ENCODE measurements at regions not wholly inside any gene's neighbourhood (a gene's known extent, or its start where the extent isn't known, plus 50 kb on each side); places are given as distances from the start of the nearest gene placed in this dataset.
"Not testable (repeated sequence)": the region's sequence is repeated elsewhere in the genome, so short reads cannot be mapped to it uniquely, and the experiment has no call there.

DNA sequence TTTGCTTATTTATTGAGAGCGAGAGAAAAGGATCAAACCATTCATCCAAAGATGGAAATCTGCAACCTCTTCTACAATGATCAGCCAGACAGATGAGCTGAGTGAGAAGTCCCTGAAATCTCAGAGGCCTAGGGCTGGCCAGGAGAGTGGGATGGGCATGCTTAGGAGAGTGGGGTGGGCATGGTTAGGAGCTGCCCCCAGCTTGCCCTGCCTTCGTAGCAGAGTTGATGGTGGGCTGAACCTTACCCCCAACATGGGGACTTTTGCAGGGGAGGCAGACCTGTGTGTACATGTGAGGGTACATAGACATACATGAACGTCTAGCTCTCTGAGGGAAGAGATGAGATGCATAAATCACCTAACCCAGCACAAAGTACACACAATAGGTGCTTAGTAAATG, 95.7 kb upstream of the ESRRB start:
- Histone ChIP-seq H3K36me3 (ENCODE audit: control insufficient read depth, insufficient read depth, low read length) (no peaks in the 10 kb centered on the region), H3K27me3 (ENCODE audit: control insufficient read depth, insufficient read depth, low read length) (no peaks in the 10 kb centered on the region), H3K27ac (ENCODE audit: low read depth, low read length) (no peak overlapping the region), H3K4me3 (ENCODE audit: low read depth, low read length) (no peak overlapping the region), H3K9me3 (ENCODE audit: control insufficient read depth, insufficient read depth, low read length) (peaks cover 3% of the 10 kb centered on the region), H3K4me1 (ENCODE audit: control insufficient read depth, insufficient read depth, low read length) (no peaks in the 10 kb centered on the region)
- no peak for DNase-seq (ENCODE audit: low read depth in 4 of 6, low spot score in 6 of 6)
- WGBS (ENCODE audit: insufficient coverage): no CpG with 5 or more reads among the region's 3 CpGs

DNA sequence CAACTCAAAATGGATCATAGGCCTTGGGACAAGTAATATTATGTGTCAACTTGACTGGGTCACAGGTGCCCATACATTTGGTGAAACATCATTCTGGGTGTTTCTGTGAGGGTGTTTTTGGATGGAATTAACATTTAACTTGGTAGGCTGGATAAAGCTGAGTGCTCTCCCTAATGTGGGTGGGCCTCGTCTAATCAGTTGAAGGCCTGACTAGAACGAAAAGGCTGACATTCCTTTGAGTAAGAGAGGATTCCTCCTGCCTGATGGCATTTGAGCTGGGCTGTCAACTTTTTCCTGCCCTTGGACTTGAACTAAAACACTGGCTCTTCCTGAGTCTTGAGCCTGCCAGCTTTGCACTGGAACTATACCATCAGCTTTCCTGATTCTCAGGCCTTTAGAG, 93.4 kb upstream of the ESRRB start:
- Histone ChIP-seq H3K4me3 (ENCODE audit: low read depth, low read length) (no peak overlapping the region), H3K27ac (ENCODE audit: low read depth, low read length) (no peak overlapping the region), H3K4me1 (ENCODE audit: control insufficient read depth, insufficient read depth, low read length) (no peaks in the 10 kb centered on the region), H3K9me3 (ENCODE audit: control insufficient read depth, insufficient read depth, low read length) (peaks cover 3% of the 10 kb centered on the region), H3K27me3 (ENCODE audit: control insufficient read depth, insufficient read depth, low read length) (no peaks in the 10 kb centered on the region), H3K36me3 (ENCODE audit: control insufficient read depth, insufficient read depth, low read length) (no peaks in the 10 kb centered on the region)
- no peak for DNase-seq (ENCODE audit: low read depth in 4 of 6, low spot score in 6 of 6)
- 50% methylated on average over 2 of the region's 2 CpGs for WGBS (ENCODE audit: insufficient coverage)

DNA sequence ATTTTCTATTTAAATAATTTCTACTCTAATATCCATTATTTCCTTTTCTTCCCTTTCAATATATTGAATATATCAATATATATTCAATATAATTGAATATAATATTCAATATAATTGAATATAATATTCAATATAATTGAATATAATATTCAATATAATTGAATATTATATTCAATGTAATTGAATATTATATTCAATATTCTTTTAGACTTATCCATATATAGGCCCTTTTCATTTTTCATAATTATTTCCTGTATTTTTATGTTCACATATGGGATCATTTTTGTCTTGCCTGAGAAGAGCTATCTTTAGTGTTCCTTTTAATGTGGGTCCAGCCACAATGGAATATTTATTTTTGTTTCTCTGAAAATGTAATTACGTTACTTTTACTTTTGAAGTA, 88.9 kb upstream of the ESRRB start:
- no CpG with 5 or more reads among the region's 1 CpG for WGBS (ENCODE audit: insufficient coverage)
- no peak overlapping the region for H3K4me3 ChIP-seq (ENCODE audit: low read depth, low read length)
- no peak for DNase-seq (ENCODE audit: low read depth in 4 of 6, low spot score in 6 of 6)
- H3K9me3 ChIP-seq (ENCODE audit: control insufficient read depth, insufficient read depth, low read length): peaks cover 3% of the 10 kb centered on the region
- no peaks in the 10 kb centered on the region for H3K4me1 ChIP-seq (ENCODE audit: control insufficient read depth, insufficient read depth, low read length)
- H3K27ac ChIP-seq (ENCODE audit: low read depth, low read length): no peak overlapping the region
- no peaks in the 10 kb centered on the region for H3K27me3 ChIP-seq (ENCODE audit: control insufficient read depth, insufficient read depth, low read length)
- H3K36me3 ChIP-seq (ENCODE audit: control insufficient read depth, insufficient read depth, low read length): no peaks in the 10 kb centered on the region

DNA sequence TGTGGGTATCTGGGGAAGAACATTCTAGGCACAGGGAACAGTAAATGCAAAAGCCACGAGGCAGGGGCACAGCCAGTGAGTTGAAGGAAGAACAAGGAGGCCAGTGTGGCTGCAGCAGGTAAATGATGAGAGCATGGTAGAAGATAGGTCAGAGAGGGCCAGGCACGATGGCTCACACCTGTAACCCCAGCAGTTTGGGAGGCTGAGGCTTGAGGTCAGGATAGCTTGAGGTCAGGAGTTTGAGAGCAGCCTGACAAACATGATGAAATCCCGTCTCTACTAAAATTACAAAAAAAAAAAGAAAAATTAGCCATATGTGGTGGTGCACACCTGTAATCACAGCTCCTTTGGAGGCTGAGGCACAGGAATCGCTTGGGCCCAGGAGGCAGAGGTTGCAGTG, 86.7 kb upstream of the ESRRB start:
- no peaks in the 10 kb centered on the region for H3K36me3 ChIP-seq (ENCODE audit: control insufficient read depth, insufficient read depth, low read length)
- no peaks in the 10 kb centered on the region for H3K27me3 ChIP-seq (ENCODE audit: control insufficient read depth, insufficient read depth, low read length)
- H3K27ac ChIP-seq (ENCODE audit: low read depth, low read length): no peak overlapping the region
- no peaks in the 10 kb centered on the region for H3K4me1 ChIP-seq (ENCODE audit: control insufficient read depth, insufficient read depth, low read length)
- no peaks in the 10 kb centered on the region for H3K9me3 ChIP-seq (ENCODE audit: control insufficient read depth, insufficient read depth, low read length)
- no peak overlapping the region for H3K4me3 ChIP-seq (ENCODE audit: low read depth, low read length)
- 90% methylated on average over 3 of the region's 4 CpGs for WGBS (ENCODE audit: insufficient coverage)
- no peak for DNase-seq (ENCODE audit: low read depth in 4 of 6, low spot score in 6 of 6)

GRCh38 chr14:76292561-76292960, 83.4 kb upstream of the ESRRB start:
- Histone ChIP-seq H3K4me3 (ENCODE audit: low read depth, low read length) (no peak overlapping the region), H3K36me3 (ENCODE audit: control insufficient read depth, insufficient read depth, low read length) (no peaks in the 10 kb centered on the region), H3K9me3 (ENCODE audit: control insufficient read depth, insufficient read depth, low read length) (no peaks in the 10 kb centered on the region), H3K4me1 (ENCODE audit: control insufficient read depth, insufficient read depth, low read length) (no peaks in the 10 kb centered on the region), H3K27ac (ENCODE audit: low read depth, low read length) (no peak overlapping the region), H3K27me3 (ENCODE audit: control insufficient read depth, insufficient read depth, low read length) (peaks cover 2% of the 10 kb centered on the region)
- WGBS (ENCODE audit: insufficient coverage): 82% methylated on average over 6 of the region's 10 CpGs
- no peak for DNase-seq (ENCODE audit: low read depth in 4 of 6, low spot score in 6 of 6)

DNA sequence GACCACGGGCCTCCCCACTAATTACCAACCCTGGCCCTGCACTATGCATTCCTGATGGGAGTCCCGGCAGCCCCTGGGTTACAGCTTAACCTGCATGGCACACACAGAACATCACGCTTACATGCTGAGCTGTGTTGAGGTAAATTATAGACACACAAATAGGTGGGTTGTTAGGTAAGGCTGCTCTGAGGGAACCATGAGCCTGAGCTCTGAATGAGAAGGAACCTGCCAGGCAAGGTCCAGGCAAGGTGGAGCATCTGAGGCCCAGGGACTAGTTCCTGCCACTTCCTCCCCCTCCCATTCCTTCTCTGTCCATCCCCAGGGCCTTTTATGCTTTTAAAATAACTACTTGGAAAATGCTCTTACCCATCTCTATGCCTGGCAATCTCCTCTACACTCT, 82.7 kb upstream of the ESRRB start:
- no peaks in the 10 kb centered on the region for H3K4me1 ChIP-seq (ENCODE audit: control insufficient read depth, insufficient read depth, low read length)
- H3K9me3 ChIP-seq (ENCODE audit: control insufficient read depth, insufficient read depth, low read length): no peaks in the 10 kb centered on the region
- H3K4me3 ChIP-seq (ENCODE audit: low read depth, low read length): no peak overlapping the region
- 70% methylated on average over 2 of the region's 3 CpGs for WGBS (ENCODE audit: insufficient coverage)
- no peaks in the 10 kb centered on the region for H3K36me3 ChIP-seq (ENCODE audit: control insufficient read depth, insufficient read depth, low read length)
- H3K27ac ChIP-seq (ENCODE audit: low read depth, low read length): no peak overlapping the region
- peaks cover 2% of the 10 kb centered on the region for H3K27me3 ChIP-seq (ENCODE audit: control insufficient read depth, insufficient read depth, low read length)
- DNase-seq (ENCODE audit: low read depth in 4 of 6, low spot score in 6 of 6): no peak

- H3K9me3 ChIP-seq (ENCODE audit: control insufficient read depth, insufficient read depth, low read length): no peaks in the 10 kb centered on the region
- H3K36me3 ChIP-seq (ENCODE audit: control insufficient read depth, insufficient read depth, low read length): no peaks in the 10 kb centered on the region
- no peak for DNase-seq (ENCODE audit: low read depth in 4 of 6, low spot score in 6 of 6)
- H3K27me3 ChIP-seq (ENCODE audit: control insufficient read depth, insufficient read depth, low read length): peaks cover 2% of the 10 kb centered on the region
- no peak overlapping the region for H3K4me3 ChIP-seq (ENCODE audit: low read depth, low read length)
- no peak overlapping the region for H3K27ac ChIP-seq (ENCODE audit: low read depth, low read length)
- no peaks in the 10 kb centered on the region for H3K4me1 ChIP-seq (ENCODE audit: control insufficient read depth, insufficient read depth, low read length)
- WGBS (ENCODE audit: insufficient coverage): 68% methylated on average over 2 of the region's 3 CpGs
Measured at GRCh38 chr14:76293923-76294322, 82.0 kb upstream of the ESRRB start.

- DNase-seq (ENCODE audit: low read depth in 4 of 6, low spot score in 6 of 6): no peak
- no peaks in the 10 kb centered on the region for H3K9me3 ChIP-seq (ENCODE audit: control insufficient read depth, insufficient read depth, low read length)
- H3K4me3 ChIP-seq (ENCODE audit: low read depth, low read length): no peak overlapping the region
- peaks cover 2% of the 10 kb centered on the region for H3K27me3 ChIP-seq (ENCODE audit: control insufficient read depth, insufficient read depth, low read length)
- no peaks in the 10 kb centered on the region for H3K4me1 ChIP-seq (ENCODE audit: control insufficient read depth, insufficient read depth, low read length)
- WGBS (ENCODE audit: insufficient coverage): 88% methylated on average over 2 of the region's 3 CpGs
- H3K36me3 ChIP-seq (ENCODE audit: control insufficient read depth, insufficient read depth, low read length): no peaks in the 10 kb centered on the region
- H3K27ac ChIP-seq (ENCODE audit: low read depth, low read length): no peak overlapping the region
Measured at GRCh38 chr14:76294876-76295275, 81.1 kb upstream of the ESRRB start.

DNA sequence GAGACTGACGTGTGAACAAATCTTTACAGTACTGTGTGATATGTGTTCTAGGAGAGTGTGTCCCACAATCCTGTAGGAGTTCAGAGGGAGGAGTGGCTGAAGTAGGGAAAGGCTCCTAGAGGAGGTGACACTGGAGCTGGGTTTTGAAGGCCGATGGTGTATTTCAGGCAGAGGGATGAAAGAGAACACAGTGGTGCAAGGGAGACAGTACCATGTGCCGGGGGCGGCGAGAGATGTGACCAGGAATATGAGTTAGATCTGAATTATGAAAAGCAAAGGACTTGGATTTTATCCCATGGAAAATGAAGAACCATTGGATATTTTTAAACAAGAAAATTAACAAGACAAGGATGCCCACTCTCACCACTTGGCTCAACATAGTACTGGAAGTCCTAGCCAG, 77.0 kb upstream of the ESRRB start:
- DNase-seq (ENCODE audit: low read depth in 4 of 6, low spot score in 6 of 6): no peak
- Histone ChIP-seq H3K4me1 (ENCODE audit: control insufficient read depth, insufficient read depth, low read length) (no peaks in the 10 kb centered on the region), H3K9me3 (ENCODE audit: control insufficient read depth, insufficient read depth, low read length) (no peaks in the 10 kb centered on the region), H3K27ac (ENCODE audit: low read depth, low read length) (no peak overlapping the region), H3K27me3 (ENCODE audit: control insufficient read depth, insufficient read depth, low read length) (peaks cover 2% of the 10 kb centered on the region), H3K4me3 (ENCODE audit: low read depth, low read length) (no peak overlapping the region), H3K36me3 (ENCODE audit: control insufficient read depth, insufficient read depth, low read length) (no peaks in the 10 kb centered on the region)
- WGBS (ENCODE audit: insufficient coverage): 100% methylated on average over 1 of the region's 5 CpGs

DNA sequence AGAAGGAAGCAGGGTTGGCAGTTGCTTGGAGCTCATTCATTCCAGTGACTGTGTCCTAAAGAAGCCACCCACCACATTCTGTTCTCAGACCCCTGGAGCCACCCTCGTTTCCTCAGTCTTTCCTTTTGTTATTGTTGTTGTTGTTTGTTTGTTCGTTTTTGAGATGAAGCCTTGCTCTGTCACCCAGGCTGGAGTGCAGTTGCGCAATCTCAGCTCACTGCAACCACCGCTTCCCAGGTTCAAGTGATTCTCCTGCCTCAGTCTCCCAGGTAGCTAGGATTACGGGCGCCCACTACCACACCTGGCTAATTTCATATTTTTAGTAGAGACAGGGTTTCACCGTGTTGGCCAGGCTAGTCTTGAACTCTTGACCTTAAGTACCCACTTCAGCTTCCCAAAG, 72.7 kb upstream of the ESRRB start:
- 96% methylated on average over 4 of the region's 7 CpGs for WGBS (ENCODE audit: insufficient coverage)
- not testable (repeated sequence) for H3K27ac ChIP-seq (ENCODE audit: low read depth, low read length); H3K36me3 ChIP-seq (ENCODE audit: control insufficient read depth, insufficient read depth, low read length); DNase-seq (ENCODE audit: low read depth in 4 of 6, low spot score in 6 of 6); H3K4me1 ChIP-seq (ENCODE audit: control insufficient read depth, insufficient read depth, low read length); H3K27me3 ChIP-seq (ENCODE audit: control insufficient read depth, insufficient read depth, low read length); H3K9me3 ChIP-seq (ENCODE audit: control insufficient read depth, insufficient read depth, low read length); H3K4me3 ChIP-seq (ENCODE audit: low read depth, low read length)
